ENCODE measurements at regions not wholly inside any gene's neighbourhood (a gene's known extent, or its start where the extent isn't known, plus 50 kb on each side); places are given as distances from the start of the nearest gene placed in this dataset.

- DNase-seq = no peak
These were observed 114.8 kb downstream of the BCOR start for GRCh38 chrX:39982948-39983347.

GRCh38 chrX:39983715-39984114, 114.0 kb downstream of the BCOR start:
- no peak for DNase-seq

- peak; percentile 55 for DNase-seq
These were observed 113.4 kb downstream of the BCOR start for GRCh38 chrX:39984191-39984956.

- no peak for DNase-seq
These were observed 112.7 kb downstream of the BCOR start for GRCh38 chrX:39985071-39985470.

GRCh38 chrX:39985551-39985950, 112.2 kb downstream of the BCOR start:
- no peak for DNase-seq

- DNase-seq = no peak
These were observed 109.3 kb downstream of the BCOR start for GRCh38 chrX:39988496-39988895.

GRCh38 chrX:39990388-39990787, 107.4 kb downstream of the BCOR start:
- DNase-seq = no peak

- no peak for DNase-seq
These were observed 105.5 kb downstream of the BCOR start for GRCh38 chrX:39992300-39992699.

GRCh38 chrX:39995457-39995856, 102.3 kb downstream of the BCOR start:
- DNase-seq = no peak

GRCh38 chrX:39996536-39996935, 101.2 kb downstream of the BCOR start:
- no peak for DNase-seq

- DNase-seq = no peak
These were observed 98.9 kb downstream of the BCOR start for GRCh38 chrX:39998636-39999406.

Measured in NCI-H226 (cell line).